Aorta (tissue), 5 donors: ENCODE measurements at regions not wholly inside any gene's neighbourhood (a gene's known extent, or its start where the extent isn't known, plus 50 kb on each side); places are given as distances from the start of the nearest gene placed in this dataset.

Source experiments
- ATAC-seq: fragments of 200-7000 bp; cut with Tn5 transposase; one replicate; pipeline ENCODE4 v1.9.1; 2022; ENCODE audit warnings: moderate library complexity; ENCODE audit not compliant: low FRiP score
- DNase-seq, 2 donors: peaks; one replicate each; pipeline ENCODE4 v3.0.0-alpha.2; 2020
- H3K27ac ChIP-seq, 2 donors: one replicate each; pipeline ENCODE4 v1.5.1; 2013; ENCODE audit warnings: low read length in 2 of 2, mild to moderate bottlenecking in 2 of 2, moderate library complexity in 2 of 2, control low read depth in 1 of 2, inconsistent platforms in 1 of 2, low read depth in 1 of 2
- H3K27me3 ChIP-seq, 2 donors: one replicate each; pipeline ENCODE4 v1.6.1; 2013; ENCODE audit warnings: control low read depth in 1 of 2, low read length in 1 of 2, mild to moderate bottlenecking in 1 of 2, moderate library complexity in 1 of 2; ENCODE audit not compliant: insufficient read depth in 2 of 2, control insufficient read depth in 1 of 2
- H3K36me3 ChIP-seq, 2 donors: one replicate each; pipeline ENCODE4 v1.6.1; 2013; ENCODE audit warnings: control low read depth in 1 of 2, low read length in 1 of 2, mild to moderate bottlenecking in 1 of 2; ENCODE audit not compliant: insufficient read depth in 2 of 2, control insufficient read depth in 1 of 2
- H3K4me1 ChIP-seq, 2 donors: one replicate each; pipeline ENCODE4 v1.6.1; 2013; ENCODE audit warnings: low read length in 2 of 2, control low read depth in 1 of 2, mild to moderate bottlenecking in 1 of 2, moderate library complexity in 1 of 2; ENCODE audit not compliant: insufficient read depth in 2 of 2, control insufficient read depth in 1 of 2
- H3K4me3 ChIP-seq, 2 donors: one replicate each; pipeline ENCODE4 v1.5.1; 2013; ENCODE audit warnings: low read length in 2 of 2, control low read depth in 1 of 2, mild to moderate bottlenecking in 1 of 2
- H3K9me3 ChIP-seq: one replicate; pipeline ENCODE4 v1.6.1; 2013; ENCODE audit warnings: mild to moderate bottlenecking, low read length; ENCODE audit not compliant: control insufficient read depth
- WGBS, 2 donors: extraction: QIAGEN DNeasy Blood & Tissue Kit; methylation state at CpG; one replicate each; pipeline ENCODE4 v1.1.7; 2013; 5-methylcytosine and 5-hydroxymethylcytosine counted together
- intact Hi-C, 2 donors: fragments of 100-400 bp; cut with DNase I; formaldehyde crosslinking; loops; one replicate each; pipeline versions ENCODE4 v1.14.2 to v1.15.0; 2022
- donor health status: healthy with polysubstance abuse.
- donor health status: Bipolar disorder and iron deficiency.
- donor health status: DM: no; HTN: no; CAD: no.
- donor health status: DM: no; HTN: no; CAD: no.
- donor health status: DM: yes; HTN: yes; CAD: no.

GRCh38 chr5:66339896-66340295 is 195.8 kb downstream of the SREK1 start:
- intact Hi-C loops, result no loop called here
- H3K27me3 ChIP-seq, result no peaks in the 10 kb centered on the region
- no peak for DNase-seq

DNA sequence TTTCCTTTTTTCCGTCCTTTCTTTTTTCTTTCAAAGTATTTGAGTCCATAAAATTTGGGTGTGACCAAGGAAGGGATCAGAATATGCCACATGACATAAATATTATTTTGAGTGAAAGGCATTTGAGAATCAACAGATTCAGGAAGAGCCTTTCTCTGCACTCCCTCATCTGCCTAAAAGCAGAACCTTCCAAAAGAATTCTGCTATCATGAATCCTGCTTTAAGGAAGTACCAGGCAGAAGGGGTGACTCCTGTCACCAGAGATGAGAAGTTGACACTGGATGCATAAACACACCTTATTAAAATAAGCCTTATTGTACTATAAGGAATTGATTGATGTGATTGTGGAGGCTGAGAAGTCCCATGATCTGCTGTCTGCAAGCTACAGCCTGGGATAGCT is 196.7 kb downstream of the SREK1 start:
- intact Hi-C loops, result no loop called here
- Histone ChIP-seq H3K36me3 (no peaks in the 10 kb centered on the region), H3K4me1 (no peaks in the 10 kb centered on the region), H3K27me3 (no peaks in the 10 kb centered on the region), H3K4me3 (no peak overlapping the region), H3K9me3 (no peaks in the 10 kb centered on the region), H3K27ac (no peak overlapping the region)
- no peak for DNase-seq
- ATAC-seq, result no peak
- WGBS, 2 donors, result 81 to 84% methylated on average over 1 of the region's 1 CpG

More at GRCh38 chr5:66339896-66340295, 195.8 kb downstream of the SREK1 start:
- no peak overlapping the region for H3K4me3 ChIP-seq
- WGBS, 2 donors, result 59 to 64% methylated on average over 1 of the region's 1 CpG
- no peak for ATAC-seq
- no peaks in the 10 kb centered on the region for H3K4me1 ChIP-seq
- H3K27ac ChIP-seq, result no peak overlapping the region
- no peaks in the 10 kb centered on the region for H3K9me3 ChIP-seq
- H3K36me3 ChIP-seq, result no peaks in the 10 kb centered on the region

GRCh38 chr5:66342341-66342880 is 198.3 kb downstream of the SREK1 start:
- Histone ChIP-seq H3K27ac (no peak overlapping the region), H3K27me3 (no peaks in the 10 kb centered on the region), H3K36me3 (no peaks in the 10 kb centered on the region), H3K4me1 (no peaks in the 10 kb centered on the region), H3K9me3 (peaks cover 1% of the 10 kb centered on the region), H3K4me3 (no peak overlapping the region)
- intact Hi-C loops, result no loop called here
- ATAC-seq (no peak), DNase-seq (no peak)

DNA sequence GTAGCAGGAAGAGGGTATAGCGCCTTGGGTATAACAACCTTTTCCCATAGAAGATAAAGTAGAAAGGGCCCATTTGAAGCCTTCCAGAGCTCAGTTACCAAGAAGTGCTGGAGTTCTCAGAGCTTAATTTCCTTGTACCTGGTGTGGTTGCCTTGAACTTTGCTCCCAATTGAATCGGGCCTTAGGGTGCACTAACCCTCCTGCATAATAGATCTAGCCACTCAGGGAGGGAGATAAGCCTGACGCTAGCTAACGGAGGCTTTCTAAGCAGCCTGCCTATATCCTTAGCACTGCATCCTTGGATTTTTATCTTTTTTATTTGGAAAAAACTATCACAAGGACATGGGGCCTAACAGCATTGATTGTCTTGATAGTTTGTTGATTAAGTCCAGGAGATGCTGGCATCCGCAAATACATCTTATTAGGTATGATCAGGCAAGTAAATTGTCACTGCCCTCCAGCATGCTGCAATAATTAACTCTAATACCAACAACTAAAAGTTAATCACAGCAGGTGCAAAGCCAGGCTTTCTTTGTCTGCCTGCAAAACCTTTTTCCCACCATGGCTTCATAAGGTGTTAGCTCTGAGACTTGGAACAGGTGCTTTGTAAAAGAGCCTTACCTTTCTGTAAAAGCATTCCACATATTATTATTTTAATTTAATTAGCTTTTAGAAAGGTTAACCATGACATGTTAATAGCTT is 199.4 kb downstream of the SREK1 start:
- intact Hi-C loops, result no loop called here
- ATAC-seq (no peak), DNase-seq (no peak)
- Histone ChIP-seq H3K4me1 (no peaks in the 10 kb centered on the region), H3K4me3 (no peak overlapping the region), H3K27ac (no peak overlapping the region), H3K36me3 (no peaks in the 10 kb centered on the region), H3K9me3 (peaks cover 1% of the 10 kb centered on the region), H3K27me3 (no peaks in the 10 kb centered on the region)
- WGBS, 2 donors, result 93 to 96% methylated on average over 5 of the region's 5 CpGs

DNA sequence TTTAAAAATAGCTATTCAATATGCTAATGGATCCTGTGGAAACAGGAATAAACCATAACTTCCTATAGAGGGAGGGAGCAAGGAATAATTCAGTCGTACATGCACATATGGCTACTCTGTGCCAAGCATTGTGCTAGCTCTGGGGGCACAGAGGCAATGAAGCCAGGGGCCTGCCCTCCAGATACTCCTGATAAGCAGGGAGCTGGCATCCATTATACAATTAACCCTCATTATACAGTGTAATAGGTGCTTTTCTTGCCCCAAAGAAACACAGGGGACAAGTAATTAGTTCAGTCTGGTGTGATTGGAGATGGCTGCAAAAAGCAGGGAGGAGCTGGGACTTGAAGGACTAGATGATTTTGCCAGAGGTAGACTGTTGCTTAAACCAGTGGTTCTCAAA is 200.4 kb downstream of the SREK1 start:
- WGBS, 2 donors, result 85 to 96% methylated on average over 1 of the region's 1 CpG
- Histone ChIP-seq H3K27ac (no peak overlapping the region), H3K27me3 (no peaks in the 10 kb centered on the region), H3K9me3 (peaks cover 1% of the 10 kb centered on the region), H3K4me3 (no peak overlapping the region), H3K36me3 (no peaks in the 10 kb centered on the region), H3K4me1 (no peaks in the 10 kb centered on the region)
- ATAC-seq (no peak), DNase-seq (no peak)
- intact Hi-C loops, result no loop called here

GRCh38 chr5:66345281-66345680 is 201.2 kb downstream of the SREK1 start:
- Histone ChIP-seq H3K4me1 (no peaks in the 10 kb centered on the region), H3K27me3 (no peaks in the 10 kb centered on the region), H3K27ac (no peak overlapping the region), H3K4me3 (no peak overlapping the region), H3K9me3 (peaks cover 1% of the 10 kb centered on the region), H3K36me3 (no peaks in the 10 kb centered on the region)
- intact Hi-C loops, result no loop called here
- DNase-seq (no peak), ATAC-seq (no peak)

GRCh38 chr5:66346869-66347268 is 202.8 kb downstream of the SREK1 start:
- Histone ChIP-seq H3K36me3 (no peaks in the 10 kb centered on the region), H3K4me3 (no peak overlapping the region), H3K27me3 (no peaks in the 10 kb centered on the region), H3K27ac (no peak overlapping the region), H3K9me3 (peaks cover 1% of the 10 kb centered on the region), H3K4me1 (no peaks in the 10 kb centered on the region)
- WGBS, 2 donors, result 89 to 91% methylated on average over 6 of the region's 6 CpGs
- ATAC-seq (no peak), DNase-seq (no peak)
- intact Hi-C loops, result no loop called here

- Histone ChIP-seq H3K27me3 (no peaks in the 10 kb centered on the region), H3K9me3 (peaks cover 1% of the 10 kb centered on the region), H3K36me3 (no peaks in the 10 kb centered on the region), H3K27ac (no peak overlapping the region), H3K4me1 (no peaks in the 10 kb centered on the region), H3K4me3 (no peak overlapping the region)
- WGBS, 2 donors, result 79 to 81% methylated on average over 4 of the region's 4 CpGs
- ATAC-seq (no peak), DNase-seq (no peak)
- intact Hi-C loops, result no loop called here
Observed at GRCh38 chr5:66348387-66349125, 204.5 kb downstream of the SREK1 start.

- Histone ChIP-seq H3K27ac (no peak overlapping the region), H3K4me3 (no peak overlapping the region), H3K4me1 (no peaks in the 10 kb centered on the region), H3K9me3 (peaks cover 1% of the 10 kb centered on the region), H3K27me3 (no peaks in the 10 kb centered on the region), H3K36me3 (no peaks in the 10 kb centered on the region)
- WGBS, 2 donors, result 95 to 100% methylated on average over 1 of the region's 1 CpG
- DNase-seq (no peak), ATAC-seq (no peak)
- intact Hi-C loops, result no loop called here
Observed at GRCh38 chr5:66351813-66352212, 207.7 kb downstream of the SREK1 start.
